H9 (cell line): ENCODE measurements at regions not wholly inside any gene's neighbourhood (a gene's known extent, or its start where the extent isn't known, plus 50 kb on each side); places are given as distances from the start of the nearest gene placed in this dataset.

Experiments
- DNase-seq: peaks from one replicate; pipeline ENCODE4 v3.0.0-alpha.2; 2017
- H2AFZ ChIP-seq: one replicate; pipeline ENCODE4 v1.6.1; 2013; ENCODE audit warnings: mild to moderate bottlenecking, low read length, control low read depth, moderate library complexity
- H2AK5ac ChIP-seq: 2 replicates; pipeline ENCODE4 v1.6.1; 2013; ENCODE audit warnings: low read length, control low read depth, mixed read lengths; ENCODE audit not compliant: insufficient read length
- H2BK120ac ChIP-seq: one replicate; pipeline ENCODE4 v1.6.1; 2013; ENCODE audit warnings: low read depth, mild to moderate bottlenecking, low read length, control low read depth, inconsistent platforms; ENCODE audit not compliant: poor library complexity, severe bottlenecking
- H2BK12ac ChIP-seq: 2 replicates; pipeline ENCODE4 v1.6.1; 2013; ENCODE audit warnings: low read length, control low read depth, mixed read lengths, low read depth; ENCODE audit not compliant: insufficient read length
- H2BK15ac ChIP-seq: 2 replicates; pipeline ENCODE4 v1.6.1; 2013; ENCODE audit warnings: low read depth, low read length, control low read depth
- H2BK20ac ChIP-seq: one replicate; pipeline ENCODE4 v1.6.1; 2013; ENCODE audit warnings: low read depth, mild to moderate bottlenecking, low read length, control low read depth, inconsistent platforms; ENCODE audit not compliant: poor library complexity, severe bottlenecking
- H2BK5ac ChIP-seq: 2 replicates; pipeline ENCODE4 v1.6.1; 2013; ENCODE audit warnings: low read length, control low read depth, mixed read lengths; ENCODE audit not compliant: insufficient read length
- H3K14ac ChIP-seq: 2 replicates; pipeline ENCODE4 v1.6.1; 2013; ENCODE audit warnings: low read length, control low read depth; ENCODE audit not compliant: insufficient read depth
- H3K18ac ChIP-seq: 2 replicates; pipeline ENCODE4 v1.6.1; 2013; ENCODE audit warnings: low read depth, mild to moderate bottlenecking, mixed read lengths, low read length, control low read depth; ENCODE audit not compliant: insufficient read length
- H3K23ac ChIP-seq: 2 replicates; pipeline ENCODE4 v1.6.1; 2013; ENCODE audit warnings: low read length, control low read depth, mixed read lengths, low read depth; ENCODE audit not compliant: insufficient read length
- H3K23me2 ChIP-seq: 2 replicates; pipeline ENCODE4 v1.6.1; 2013; ENCODE audit warnings: low read depth, mild to moderate bottlenecking, mixed read lengths, low read length, control low read depth; ENCODE audit not compliant: insufficient read length, poor library complexity, severe bottlenecking
- H3K27ac ChIP-seq: 2 replicates; pipeline ENCODE4 v1.5.1; 2013; ENCODE audit warnings: low read length, control low read depth, mixed read lengths, low read depth; ENCODE audit not compliant: insufficient read length
- H3K27me3 ChIP-seq: 2 replicates; pipeline ENCODE4 v1.6.1; 2013; ENCODE audit warnings: low read length, control low read depth, inconsistent platforms; ENCODE audit not compliant: insufficient read depth
- H3K4ac ChIP-seq: 2 replicates; pipeline ENCODE4 v1.6.1; 2013; ENCODE audit warnings: low read depth, mild to moderate bottlenecking, control low read depth, inconsistent platforms, low read length, moderate library complexity
- H3K4me1 ChIP-seq: 2 replicates; pipeline ENCODE4 v1.6.1; 2013; ENCODE audit warnings: low read length, control low read depth, inconsistent platforms; ENCODE audit not compliant: insufficient read depth
- H3K4me2 ChIP-seq: 2 replicates; pipeline ENCODE4 v1.6.1; 2013; ENCODE audit warnings: low read length, control low read depth, mixed read lengths; ENCODE audit not compliant: insufficient read length, insufficient read depth
- H3K56ac ChIP-seq: 2 replicates; pipeline ENCODE4 v1.6.1; 2013; ENCODE audit warnings: low read depth, mild to moderate bottlenecking, mixed read lengths, low read length, control low read depth; ENCODE audit not compliant: insufficient read length
- H3K79me1 ChIP-seq: 2 replicates; pipeline ENCODE4 v1.6.1; 2013; ENCODE audit warnings: low read depth, mild to moderate bottlenecking, moderate library complexity, low read length, control low read depth, inconsistent platforms; ENCODE audit not compliant: insufficient read depth, poor library complexity, severe bottlenecking
- H3K79me2 ChIP-seq: 2 replicates; pipeline ENCODE4 v1.6.1; 2013; ENCODE audit warnings: low read length, control low read depth, inconsistent platforms; ENCODE audit not compliant: insufficient read depth
- H3K9ac ChIP-seq: 2 replicates; pipeline ENCODE4 v1.6.1; 2013; ENCODE audit warnings: low read length, control low read depth, mixed read lengths; ENCODE audit not compliant: insufficient read length; ENCODE audit errors: extremely low read depth
- H3K9me3 ChIP-seq: one replicate; pipeline ENCODE4 v1.6.1; 2013; ENCODE audit warnings: low read depth, low read length, inconsistent platforms; ENCODE audit not compliant: control insufficient read depth
- H3T11ph ChIP-seq: one replicate; pipeline ENCODE4 v1.6.1; 2013; ENCODE audit warnings: mild to moderate bottlenecking, low read length, control low read depth, inconsistent platforms
- H4K20me1 ChIP-seq: one replicate; pipeline ENCODE4 v1.6.1; 2013; ENCODE audit not compliant: control insufficient read depth, insufficient read length, insufficient read depth
- H4K5ac ChIP-seq: 2 replicates; pipeline ENCODE4 v1.6.1; 2013; ENCODE audit warnings: low read depth, mild to moderate bottlenecking, mixed read lengths, low read length, control low read depth; ENCODE audit not compliant: insufficient read length
- H4K8ac ChIP-seq: replicated peaks from 2 replicates; pipeline ENCODE4 v1.6.1; 2013; ENCODE audit warnings: low read length, control low read depth, mixed read lengths, low read depth; ENCODE audit not compliant: insufficient read length
- H4K91ac ChIP-seq: 2 replicates; pipeline ENCODE4 v1.6.1; 2013; ENCODE audit warnings: low read depth, mild to moderate bottlenecking, moderate library complexity, mixed read lengths, low read length, control low read depth; ENCODE audit not compliant: insufficient read length
- H3K27ac Mint-ChIP-seq, 3 experiments: 2 replicates in 2 of 3; 3 replicates in 1 of 3; pipeline ENCODE4 v1.8.0; 2020 to 2021; ENCODE audit warnings: mixed read lengths in 3 of 3, mild to moderate bottlenecking in 1 of 3, moderate library complexity in 1 of 3
- H3K27me3 Mint-ChIP-seq: 2 replicates; pipeline ENCODE4 v1.8.0; 2021; ENCODE audit warnings: low read depth, mild to moderate bottlenecking, moderate library complexity, mixed read lengths
- H3K36me3 Mint-ChIP-seq, 3 experiments: 2 replicates in 2 of 3; 3 replicates in 1 of 3; pipeline ENCODE4 v1.8.0; 2020 to 2021; ENCODE audit warnings: low read depth in 3 of 3, mixed read lengths in 3 of 3; ENCODE audit not compliant: insufficient read depth in 1 of 3
- H3K4me1 Mint-ChIP-seq, 2 experiments: 2 replicates each; pipeline ENCODE4 v1.8.0; 2020; ENCODE audit warnings: mixed read lengths in 2 of 2
- H3K4me3 Mint-ChIP-seq, 2 experiments: 2 replicates in 1 of 2; 3 replicates in 1 of 2; pipeline ENCODE4 v1.8.0; 2020 to 2021; ENCODE audit warnings: mild to moderate bottlenecking in 2 of 2, mixed read lengths in 2 of 2, moderate library complexity in 1 of 2
- H3K9me3 Mint-ChIP-seq, 2 experiments: 2 replicates in 1 of 2; 3 replicates in 1 of 2; pipeline ENCODE4 v1.8.0; 2020; ENCODE audit warnings: mild to moderate bottlenecking in 2 of 2, mixed read lengths in 2 of 2, moderate library complexity in 1 of 2
- WGBS: extraction: QIAGEN DNeasy Blood & Tissue Kit; methylation state at CpG from one replicate; pipeline ENCODE4 v1.1.7; 2013; ENCODE audit warnings: missing lambda C conversion rate, low lambda C conversion rate, mixed read lengths; ENCODE audit not compliant: insufficient read length; ENCODE audit errors: extremely low coverage; 5-methylcytosine and 5-hydroxymethylcytosine counted together
- TF ChIP-seq, protein P1 (sequence below): fragments of 200-600 bp; sonication (generic); conservative IDR thresholded peaks from 3 replicates; pipeline ENCODE4 v1.8.0; 2021; ENCODE audit warnings: antibody characterized with exemption, mild to moderate bottlenecking

GRCh38 chr10:14391342-14391741 lies 60.6 kb upstream of the FRMD4A start:
- Histone ChIP-seq H4K91ac (no peak overlapping the region), H3K4ac (no peak overlapping the region), H3K4me2 (no peak overlapping the region), H2BK12ac (no peak overlapping the region), H4K20me1 (no peaks in the 10 kb centered on the region), H3T11ph (no peak overlapping the region), H3K14ac (no peak overlapping the region), H2BK15ac (no peak overlapping the region), H3K23me2 (no peaks in the 10 kb centered on the region), H3K18ac (no peak overlapping the region), H4K5ac (no peak overlapping the region), H2BK20ac (no peak overlapping the region), H3K79me1 (no peaks in the 10 kb centered on the region), H2BK120ac (no peak overlapping the region), H3K56ac (no peak overlapping the region), H3K79me2 (no peaks in the 10 kb centered on the region), H2AFZ (no peak overlapping the region), H3K27ac (no peak overlapping the region), H3K4me1 (no peaks in the 10 kb centered on the region; the same call in 1 of the 2 replicates), H3K9ac (no peak overlapping the region), H3K23ac (no peak overlapping the region), H3K9me3 (no peaks in the 10 kb centered on the region), H2BK5ac (no peak overlapping the region), H2AK5ac (no peak overlapping the region), H4K8ac (no peak overlapping the region), H3K27me3 (no peaks in the 10 kb centered on the region)
- Mint-ChIP-seq H3K27ac (no peak overlapping the region), H3K4me1 (peaks cover 9 to 11% of the 10 kb centered on the region in 2 experiments), H3K27me3 (0 out of 2 replicates have a peak, but pooled peaks cover 2% of the 10 kb centered on the region), H3K4me3 (no peak overlapping the region), H3K36me3 (peaks cover 0 to 10% (median 0%) of the 10 kb centered on the region in 3 experiments; a peak in 2 of 7 replicates), H3K9me3 (peaks cover 4 to 9% of the 10 kb centered on the region in 2 experiments; a peak in 4 of 5 replicates)
- WGBS = no CpG with 5 or more reads among the region's 6 CpGs
- DNase-seq = no peak
- TF ChIP-seq, protein P1, sequence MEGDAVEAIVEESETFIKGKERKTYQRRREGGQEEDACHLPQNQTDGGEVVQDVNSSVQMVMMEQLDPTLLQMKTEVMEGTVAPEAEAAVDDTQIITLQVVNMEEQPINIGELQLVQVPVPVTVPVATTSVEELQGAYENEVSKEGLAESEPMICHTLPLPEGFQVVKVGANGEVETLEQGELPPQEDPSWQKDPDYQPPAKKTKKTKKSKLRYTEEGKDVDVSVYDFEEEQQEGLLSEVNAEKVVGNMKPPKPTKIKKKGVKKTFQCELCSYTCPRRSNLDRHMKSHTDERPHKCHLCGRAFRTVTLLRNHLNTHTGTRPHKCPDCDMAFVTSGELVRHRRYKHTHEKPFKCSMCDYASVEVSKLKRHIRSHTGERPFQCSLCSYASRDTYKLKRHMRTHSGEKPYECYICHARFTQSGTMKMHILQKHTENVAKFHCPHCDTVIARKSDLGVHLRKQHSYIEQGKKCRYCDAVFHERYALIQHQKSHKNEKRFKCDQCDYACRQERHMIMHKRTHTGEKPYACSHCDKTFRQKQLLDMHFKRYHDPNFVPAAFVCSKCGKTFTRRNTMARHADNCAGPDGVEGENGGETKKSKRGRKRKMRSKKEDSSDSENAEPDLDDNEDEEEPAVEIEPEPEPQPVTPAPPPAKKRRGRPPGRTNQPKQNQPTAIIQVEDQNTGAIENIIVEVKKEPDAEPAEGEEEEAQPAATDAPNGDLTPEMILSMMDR = no peak
